Activated CD8-positive, alpha-beta memory T cell treated with anti-CD3 and anti-CD28 coated beads for 48 hours (primary cell): ENCODE measurements at regions not wholly inside any gene's neighbourhood (a gene's known extent, or its start where the extent isn't known, plus 50 kb on each side); places are given as distances from the start of the nearest gene placed in this dataset.

Source experiments
- DNase-seq, 3 experiments: peaks; one replicate each; pipeline ENCODE4 v3.0.0-alpha.2; 2020; ENCODE audit warnings: low read depth in 2 of 3, low spot score in 2 of 3

- no peak for DNase-seq
Observed at GRCh38 chr21:27132266-27132665, 165.4 kb upstream of the ADAMTS5 start.

- no peak for DNase-seq
Observed at GRCh38 chr21:27130154-27130553, 163.3 kb upstream of the ADAMTS5 start.

- no peak for DNase-seq
Observed at GRCh38 chr21:27129694-27130093, 162.8 kb upstream of the ADAMTS5 start.

GRCh38 chr21:27129215-27129614 lies 162.3 kb upstream of the ADAMTS5 start:
- no peak for DNase-seq

- DNase-seq: no peak
Observed at GRCh38 chr21:27126140-27126539, 159.3 kb upstream of the ADAMTS5 start.

GRCh38 chr21:27122686-27123085 lies 155.8 kb upstream of the ADAMTS5 start:
- no peak for DNase-seq

GRCh38 chr21:27114111-27114510 lies 147.2 kb upstream of the ADAMTS5 start:
- no peak for DNase-seq

- DNase-seq: no peak
Observed at GRCh38 chr21:27112186-27112585, 145.3 kb upstream of the ADAMTS5 start.

GRCh38 chr21:27110956-27111355 lies 144.1 kb upstream of the ADAMTS5 start:
- DNase-seq: no peak

- no peak for DNase-seq
Observed at GRCh38 chr21:27108701-27109100, 141.8 kb upstream of the ADAMTS5 start.

- no peak for DNase-seq
Observed at GRCh38 chr21:27108228-27108627, 141.3 kb upstream of the ADAMTS5 start.

GRCh38 chr21:27104846-27105431 lies 138.1 kb upstream of the ADAMTS5 start:
- DNase-seq: no peak

- DNase-seq: no peak
Observed at GRCh38 chr21:27103768-27104167, 136.9 kb upstream of the ADAMTS5 start.

- DNase-seq: no peak
Observed at GRCh38 chr21:27101523-27101922, 134.6 kb upstream of the ADAMTS5 start.

- no peak for DNase-seq
Observed at GRCh38 chr21:27094184-27094948, 127.5 kb upstream of the ADAMTS5 start.

- DNase-seq: no peak
Observed at GRCh38 chr21:27086630-27087029, 119.7 kb upstream of the ADAMTS5 start.

GRCh38 chr21:27086186-27086585 lies 119.3 kb upstream of the ADAMTS5 start:
- no peak for DNase-seq

GRCh38 chr21:27085387-27085786 lies 118.5 kb upstream of the ADAMTS5 start:
- DNase-seq: no peak

GRCh38 chr21:27083144-27083543 lies 116.3 kb upstream of the ADAMTS5 start:
- no peak for DNase-seq

- DNase-seq: no peak
Observed at GRCh38 chr21:27082431-27083010, 115.6 kb upstream of the ADAMTS5 start.

GRCh38 chr21:27079636-27080240 lies 112.8 kb upstream of the ADAMTS5 start:
- DNase-seq: no peak

GRCh38 chr21:27078915-27079314 lies 112.0 kb upstream of the ADAMTS5 start:
- DNase-seq: no peak
